ENCODE measurements at regions not wholly inside any gene's neighbourhood (a gene's known extent, or its start where the extent isn't known, plus 50 kb on each side); places are given as distances from the start of the nearest gene placed in this dataset.

- no peak for TF ChIP-seq POLR2A (IDR thresholded peaks at IDR 0.05)
- TF ChIP-seq CTCF (IDR thresholded peaks at IDR 0.05) = no peak
These were observed 58.0 kb upstream of the SLC25A26 start for GRCh38 chr3:66162766-66163165.
